Right lobe of liver (tissue), 4 donors: ENCODE measurements at regions not wholly inside any gene's neighbourhood (a gene's known extent, or its start where the extent isn't known, plus 50 kb on each side); places are given as distances from the start of the nearest gene placed in this dataset.

Source experiments
- CTCF ChIP-seq, 4 donors: fragments of 200-600 bp in 3 of 4; fragments of 450-650 bp in 1 of 4; IDR thresholded peaks; one replicate each; pipeline versions ENCODE4 v1.5.1 to v1.8.0; 2016 to 2022; ENCODE audit warnings: antibody characterized with exemption in 4 of 4, mild to moderate bottlenecking in 2 of 4
- POLR2A ChIP-seq: fragments of 450-650 bp; IDR thresholded peaks from one replicate; pipeline ENCODE4 v1.6.1; 2017; ENCODE audit warnings: antibody characterized with exemption, mild to moderate bottlenecking
- donor health status: DM: no; HTN: no; CAD: no.
- donor health status: DM: no; HTN: no; CAD: no.
- donor health status: DM: no; HTN: yes; CAD: no.

- TF ChIP-seq CTCF (IDR thresholded peaks at IDR 0.05) (no peak), POLR2A (no peak)
Measured at GRCh38 chr21:20276377-20276776, 721.8 kb upstream of the NCAM2 start.
